Stimulated activated CD8-positive, alpha-beta memory T cell treated with anti-CD3 and anti-CD28 coated beads, Interleukin-7, amount 100 ng/mL, for 24 hours (primary cell): ENCODE measurements at regions not wholly inside any gene's neighbourhood (a gene's known extent, or its start where the extent isn't known, plus 50 kb on each side); places are given as distances from the start of the nearest gene placed in this dataset.

ENCODE experiments used
- DNase-seq: peaks from one replicate; pipeline ENCODE4 v3.0.0-alpha.2; 2020; ENCODE audit warnings: low read depth

DNA sequence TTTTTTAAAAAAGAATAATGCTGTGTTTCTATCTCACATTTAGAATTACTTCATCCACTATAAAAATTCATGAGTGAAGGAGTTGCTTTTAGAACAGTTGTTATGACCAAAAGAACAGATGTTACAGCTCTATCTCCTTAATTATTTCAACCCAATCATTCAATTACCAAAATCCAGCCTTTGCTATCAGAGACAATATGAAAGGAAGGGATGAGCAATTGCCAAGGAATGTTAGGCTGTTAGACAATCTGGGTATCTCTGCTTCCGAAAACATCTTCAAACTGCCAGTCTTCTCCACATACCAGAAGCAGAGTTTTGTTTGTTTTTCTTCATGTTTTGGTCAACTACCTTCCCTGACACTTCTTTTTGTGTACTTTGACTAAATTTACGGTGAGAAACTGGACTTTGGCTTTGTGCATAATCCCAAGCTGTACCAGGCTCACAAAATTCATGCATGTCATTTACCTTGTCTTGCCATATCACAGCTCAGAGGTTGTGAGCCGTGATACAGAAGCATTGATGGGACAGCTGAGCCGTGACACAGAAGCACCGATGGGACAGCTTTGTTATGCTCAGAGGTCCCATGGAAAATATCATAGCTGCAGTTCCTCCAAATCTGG, 405.5 kb downstream of the KIF4B start:
- no peak for DNase-seq

DNA sequence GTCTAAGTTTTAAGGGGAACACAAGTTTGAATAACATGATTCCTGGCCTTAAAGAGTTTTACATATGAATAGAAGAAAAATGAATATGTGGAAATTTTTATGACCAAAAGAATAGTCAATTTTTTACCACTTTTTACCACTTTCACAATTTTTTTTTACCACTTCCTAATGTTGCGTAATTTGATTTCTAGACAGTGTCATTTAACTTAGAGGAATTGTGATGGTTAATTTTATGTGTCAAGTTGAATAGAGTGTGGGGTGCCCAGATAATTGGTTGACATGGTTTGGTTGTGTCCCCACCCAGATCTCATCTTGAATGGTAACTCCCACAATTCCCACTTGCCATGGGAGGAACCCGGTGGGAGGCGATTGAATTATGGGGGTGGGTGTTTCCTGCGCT, 416.6 kb downstream of the KIF4B start:
- DNase-seq = no peak

DNA sequence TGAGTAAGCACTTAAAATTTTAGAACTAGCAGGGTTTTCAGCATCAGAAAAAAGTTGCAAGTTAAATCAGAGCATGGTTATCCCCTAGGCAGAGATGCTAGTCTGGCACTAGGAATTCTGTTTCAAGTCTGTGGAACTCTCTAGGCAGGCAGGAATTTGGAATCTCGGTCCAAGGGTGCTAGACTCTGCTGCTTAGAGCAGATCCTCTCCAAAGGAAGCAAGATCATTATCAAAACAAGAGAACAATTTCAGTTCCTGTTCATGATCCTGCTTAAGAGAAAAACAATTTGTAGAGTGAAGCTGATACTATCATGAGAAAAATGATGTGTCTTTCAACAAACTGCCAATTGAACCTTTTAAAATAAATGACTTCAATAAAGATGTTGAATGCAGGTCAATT, 420.7 kb downstream of the KIF4B start:
- DNase-seq = no peak

DNA sequence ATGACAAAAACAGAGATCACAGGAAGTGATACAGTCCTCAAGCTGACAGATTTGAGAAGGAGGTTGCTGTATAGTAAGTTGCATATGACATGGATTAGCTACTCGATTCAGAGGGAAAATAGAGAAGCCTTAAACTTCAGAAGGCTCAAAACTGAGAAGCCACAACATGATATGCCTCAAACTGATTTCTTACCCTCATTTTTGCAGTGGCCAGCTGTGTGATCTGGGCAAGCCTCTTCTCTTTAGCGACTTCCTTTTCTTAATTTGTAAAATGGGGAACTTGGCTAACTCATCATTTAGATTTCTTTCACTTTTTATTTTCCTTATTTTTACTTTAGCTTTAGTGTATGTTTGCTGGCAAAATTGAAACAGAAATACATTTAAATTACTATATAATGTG, 421.1 kb downstream of the KIF4B start:
- no peak for DNase-seq

DNA sequence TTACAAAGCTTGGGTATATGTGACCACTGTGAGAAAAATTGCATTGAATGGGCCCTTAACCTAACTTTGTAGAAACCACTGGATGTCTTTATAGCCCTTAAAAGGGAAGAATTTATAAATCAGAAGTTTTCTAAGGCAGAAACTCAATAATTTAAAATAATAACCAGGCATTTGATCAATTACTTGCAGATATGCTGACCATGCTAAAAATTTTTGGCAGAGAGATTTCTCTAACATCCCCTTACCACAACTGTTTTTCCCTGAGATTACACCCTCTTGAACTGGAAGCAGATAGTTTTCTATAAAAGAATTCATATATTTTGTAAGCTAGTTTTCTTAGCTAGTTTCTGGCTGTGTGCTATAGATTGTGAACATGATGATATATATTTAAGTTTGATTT, 428.3 kb downstream of the KIF4B start:
- no peak for DNase-seq

DNA sequence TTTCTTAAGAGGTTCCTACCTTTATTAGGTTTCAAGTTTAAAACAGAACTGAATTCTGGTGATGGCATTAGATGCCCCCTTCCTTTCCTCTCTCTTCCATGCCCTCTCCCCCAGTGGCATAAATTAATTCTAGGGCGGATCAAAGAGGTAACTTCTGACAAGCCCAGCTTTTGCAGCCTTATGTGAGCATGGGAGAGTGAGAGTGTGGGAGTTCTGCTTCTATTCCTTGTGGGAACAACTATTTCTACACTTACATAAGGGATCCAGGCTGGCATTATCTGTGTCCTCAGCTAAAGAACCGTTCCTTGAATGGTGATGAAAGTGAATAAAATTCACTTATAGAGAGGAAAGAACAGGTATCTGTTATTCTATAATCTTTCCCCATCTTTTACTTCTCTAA, 437.6 kb downstream of the KIF4B start:
- no peak for DNase-seq

DNA sequence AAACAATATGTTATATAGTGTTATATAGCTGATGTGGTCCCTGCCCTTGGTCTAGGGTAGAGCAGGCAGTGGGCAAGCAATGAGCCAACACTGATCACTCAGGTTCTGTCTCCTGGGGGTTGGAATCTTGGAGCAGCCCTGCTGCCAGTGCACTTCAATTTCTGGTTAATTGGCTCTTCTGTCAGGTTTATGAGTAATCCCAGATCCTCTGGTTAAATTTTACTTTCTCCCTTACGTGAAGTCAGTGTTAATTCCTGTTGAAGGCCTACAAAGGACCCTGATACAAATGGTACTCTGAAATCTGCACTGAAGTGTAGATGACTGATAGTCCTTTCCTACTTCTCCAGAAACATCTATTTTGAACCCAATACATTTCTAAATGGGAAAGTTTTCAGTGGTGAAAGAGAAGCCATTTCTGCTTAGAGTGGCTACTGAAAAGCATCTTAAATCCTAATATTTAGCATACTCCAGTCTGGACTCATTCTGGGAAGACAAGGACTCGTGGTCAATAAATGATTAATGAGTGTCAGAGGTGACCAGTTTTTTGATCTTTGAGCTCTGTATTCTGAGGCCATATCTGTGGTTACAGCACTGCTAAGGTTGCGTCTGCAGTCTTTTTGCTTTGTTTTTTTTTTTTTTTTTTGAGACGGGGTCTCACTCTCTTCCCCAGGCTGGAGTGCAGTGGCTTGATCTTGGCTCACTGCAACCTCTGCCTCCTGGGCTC, 442.4 kb downstream of the KIF4B start:
- no peak for DNase-seq

DNA sequence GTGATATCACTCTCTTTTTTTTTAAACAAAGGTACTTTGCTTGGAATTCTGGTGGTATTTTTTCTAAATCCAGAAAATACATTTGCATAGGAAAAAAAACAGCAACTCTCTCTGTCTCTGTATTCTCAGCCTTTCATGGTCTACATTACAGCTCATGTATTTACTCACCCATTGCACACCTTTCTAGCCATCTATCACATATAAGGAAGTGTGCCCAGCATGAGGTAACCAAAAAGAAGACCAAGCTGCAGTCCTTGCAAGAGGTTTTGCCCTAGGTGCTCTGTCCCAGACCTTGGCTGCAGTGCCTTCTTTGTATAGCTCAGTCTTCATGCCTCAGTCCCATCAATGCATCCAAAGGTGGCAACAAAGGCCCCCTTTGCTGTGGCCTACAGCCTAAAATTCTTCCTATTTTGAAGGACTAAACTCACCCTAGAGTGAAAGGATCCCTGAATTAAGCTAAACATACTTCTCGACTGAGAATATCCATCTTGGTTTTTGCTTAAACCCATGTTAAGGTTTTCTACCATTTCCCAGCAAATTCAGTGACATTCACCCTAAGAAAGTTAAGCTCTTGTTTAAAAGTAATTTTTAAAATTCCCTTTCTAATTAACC, 446.4 kb downstream of the KIF4B start:
- DNase-seq = no peak

DNA sequence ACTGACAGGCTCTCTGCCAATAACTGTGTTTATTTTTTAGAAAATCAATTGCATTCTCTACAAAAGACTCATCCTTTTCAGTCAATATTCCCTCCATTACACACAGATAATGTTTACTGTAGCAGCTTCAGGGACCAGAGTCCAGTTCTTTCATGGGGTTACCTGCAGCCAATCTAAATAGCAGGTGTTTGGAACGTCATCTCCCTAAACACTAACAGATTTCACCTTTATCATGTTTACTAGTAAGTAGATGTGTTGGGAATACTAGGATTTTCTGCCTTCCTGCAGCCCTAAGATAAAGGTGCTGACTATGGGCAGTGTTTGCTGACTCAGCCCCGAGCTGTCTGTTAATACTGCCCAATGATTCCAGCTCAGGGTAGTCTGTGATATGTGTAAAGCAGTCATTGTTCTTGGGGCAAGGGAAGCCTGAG, 447.0 kb downstream of the KIF4B start:
- no peak for DNase-seq

DNA sequence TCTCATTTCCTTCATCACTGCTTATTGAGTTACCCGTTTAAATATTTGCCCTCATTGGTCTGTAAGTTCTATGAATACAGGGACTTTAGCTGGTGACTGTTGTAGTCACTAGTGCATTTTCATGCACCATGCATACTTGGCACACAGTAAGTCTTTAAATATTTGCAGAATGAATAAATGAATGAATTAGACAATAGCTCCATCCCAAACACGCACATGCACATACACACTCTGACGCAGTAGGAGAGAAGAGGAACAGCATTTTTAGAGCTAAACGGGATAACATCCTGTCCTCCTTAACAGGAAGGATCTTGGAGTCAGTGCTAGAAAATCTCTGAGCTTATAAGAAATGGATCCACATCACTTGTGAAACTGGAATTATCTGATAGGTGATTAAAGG, 447.7 kb downstream of the KIF4B start:
- DNase-seq = no peak

DNA sequence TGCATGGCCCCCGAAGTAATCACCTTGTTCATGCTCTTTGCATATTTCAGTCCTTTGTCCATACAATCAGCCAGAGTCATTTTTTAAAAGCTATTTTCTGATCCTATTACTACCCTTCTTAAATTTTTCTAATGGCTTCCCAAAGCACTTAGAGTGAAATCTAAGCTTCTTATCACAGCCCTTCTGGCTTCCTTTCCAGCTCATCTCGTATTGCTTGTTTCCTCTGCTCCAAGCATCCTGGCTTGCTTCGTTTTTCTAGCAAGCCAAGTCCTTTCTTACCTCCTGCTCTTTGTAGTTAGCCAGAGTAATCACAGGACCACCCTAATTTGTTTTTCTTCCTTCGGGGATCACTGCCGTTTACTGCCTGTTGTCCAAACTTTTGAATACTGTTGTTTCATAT, 453.3 kb downstream of the KIF4B start:
- DNase-seq = no peak

DNA sequence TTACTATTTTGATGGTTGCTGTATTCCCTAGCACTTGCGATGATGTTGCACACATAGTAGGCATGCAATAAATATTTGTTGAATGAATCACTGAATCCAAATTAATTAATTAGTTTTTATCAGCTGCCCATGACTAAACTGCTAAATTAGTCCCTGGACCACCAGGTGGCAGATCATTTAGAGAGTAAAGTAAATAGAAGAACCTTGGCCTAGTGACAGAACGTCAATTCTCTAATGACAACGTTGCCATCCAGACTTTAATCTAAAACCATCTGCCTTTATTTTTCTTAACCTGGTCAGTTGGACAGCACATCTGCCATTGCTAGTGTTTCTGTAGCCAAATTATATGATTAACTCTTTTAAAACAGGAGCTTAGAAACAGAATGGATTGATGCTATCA, 457.5 kb downstream of the KIF4B start:
- DNase-seq = no peak

DNA sequence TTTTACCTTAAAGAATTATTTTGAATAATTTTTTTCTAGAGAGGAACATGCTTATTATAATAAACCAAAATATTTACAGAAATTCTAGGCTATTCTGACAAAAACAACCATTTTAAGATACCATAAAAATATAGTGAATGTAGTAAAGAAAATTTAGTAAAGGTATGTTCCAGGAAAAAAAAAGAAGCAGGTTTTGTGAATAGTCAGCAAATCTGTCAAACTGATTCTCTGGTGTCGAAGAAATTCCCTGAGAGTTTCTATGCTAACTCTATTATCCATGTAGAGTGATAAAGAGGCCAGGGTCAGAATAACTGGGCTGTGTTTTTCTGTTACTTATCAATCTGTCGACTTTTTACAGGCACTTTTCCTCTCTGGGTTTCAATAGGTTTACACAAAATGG, 459.2 kb downstream of the KIF4B start:
- DNase-seq = no peak

DNA sequence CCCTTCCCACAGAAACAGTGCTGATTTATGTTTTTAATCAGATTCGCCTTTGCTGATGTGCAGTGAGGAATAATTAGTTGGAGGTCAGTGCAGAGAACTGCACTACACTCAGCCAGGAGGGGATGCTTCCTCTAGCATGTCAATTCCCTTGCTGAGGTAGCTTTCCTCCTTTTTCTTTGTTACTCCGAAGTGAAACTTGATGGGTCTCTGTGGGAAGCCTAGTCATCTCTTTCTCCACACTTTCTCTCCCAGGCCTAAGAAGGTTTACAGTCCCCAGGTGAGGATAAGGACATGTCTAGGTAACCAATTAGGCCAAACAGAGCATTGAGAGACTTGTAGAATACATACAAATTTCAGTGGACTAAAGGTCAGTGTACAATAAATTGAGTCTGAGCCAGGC, 461.8 kb downstream of the KIF4B start:
- no peak for DNase-seq

DNA sequence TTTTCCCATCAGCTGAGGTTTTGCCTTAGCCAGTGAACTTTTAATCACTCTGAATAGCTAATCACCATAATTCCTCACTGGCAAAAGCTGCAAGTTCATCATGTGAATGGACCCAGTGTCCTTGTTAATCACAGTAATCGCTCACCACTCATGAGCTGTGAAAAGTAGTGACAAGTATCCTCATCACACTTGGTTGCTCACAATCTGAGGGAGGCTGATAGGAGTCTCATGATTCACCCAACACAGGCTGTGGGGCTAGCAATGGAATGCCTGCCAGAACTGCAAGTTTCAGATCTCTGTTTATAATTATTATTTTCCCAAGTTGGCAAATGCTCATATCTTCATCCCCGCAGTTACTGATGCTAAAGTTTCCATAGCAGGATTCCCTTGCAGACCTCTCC, 467.2 kb downstream of the KIF4B start:
- DNase-seq = no peak

DNA sequence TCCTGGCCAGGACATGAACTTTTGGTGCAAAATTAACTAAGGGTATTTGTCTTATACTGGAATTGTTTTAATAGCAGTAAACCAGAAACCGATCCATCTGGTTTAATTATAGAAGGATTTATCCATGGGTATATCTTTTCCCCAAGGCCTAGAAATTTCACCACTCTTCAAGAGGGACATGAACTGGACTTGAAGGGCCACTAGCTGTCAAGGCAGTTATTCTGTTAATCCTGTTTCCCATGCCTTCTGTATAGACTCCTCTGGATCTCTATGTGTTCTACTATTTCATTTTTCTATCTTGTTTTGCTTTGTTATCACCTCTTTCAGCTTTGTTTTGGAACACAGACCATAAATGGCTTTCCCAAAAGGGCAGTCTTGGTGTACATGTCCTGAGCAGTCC, 467.6 kb downstream of the KIF4B start:
- no peak for DNase-seq

DNA sequence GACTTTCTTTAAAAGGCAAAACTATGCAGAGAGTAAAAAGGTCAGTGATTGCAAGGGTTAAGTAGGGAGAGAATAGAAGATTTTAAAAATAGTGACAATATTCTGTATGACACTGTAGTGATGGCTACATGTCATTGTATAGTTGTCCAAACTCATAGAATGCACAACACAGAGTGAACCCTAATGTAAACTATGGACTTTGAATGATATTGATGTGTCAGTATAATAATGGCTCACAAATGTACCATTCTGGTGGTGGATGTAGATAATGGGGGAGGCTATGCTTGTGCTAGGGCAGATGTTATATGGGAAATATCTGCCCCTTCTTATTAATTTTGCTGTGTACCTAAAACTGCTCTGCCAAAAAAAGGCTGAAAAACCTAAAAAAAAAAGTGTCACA, 468.9 kb downstream of the KIF4B start:
- no peak for DNase-seq

DNA sequence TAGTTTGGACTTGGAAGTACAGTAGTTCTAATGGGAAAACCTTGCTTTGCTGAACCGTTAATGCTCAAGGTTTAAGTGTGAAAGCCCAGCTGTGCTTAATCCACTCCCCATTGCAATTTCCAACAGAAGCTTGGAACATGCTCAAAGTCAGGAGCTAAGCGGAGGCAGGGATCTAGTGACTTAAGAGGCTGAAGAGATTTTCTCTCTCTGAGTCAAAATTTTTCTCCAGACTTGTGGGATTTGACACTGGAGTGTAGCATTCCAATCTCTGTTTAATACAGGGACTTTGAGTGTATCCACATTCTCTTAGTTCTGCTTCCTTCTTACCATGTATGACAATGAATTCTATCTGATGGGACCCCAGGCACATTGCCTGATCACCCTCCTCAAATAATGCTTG, 471.8 kb downstream of the KIF4B start:
- DNase-seq = no peak

DNA sequence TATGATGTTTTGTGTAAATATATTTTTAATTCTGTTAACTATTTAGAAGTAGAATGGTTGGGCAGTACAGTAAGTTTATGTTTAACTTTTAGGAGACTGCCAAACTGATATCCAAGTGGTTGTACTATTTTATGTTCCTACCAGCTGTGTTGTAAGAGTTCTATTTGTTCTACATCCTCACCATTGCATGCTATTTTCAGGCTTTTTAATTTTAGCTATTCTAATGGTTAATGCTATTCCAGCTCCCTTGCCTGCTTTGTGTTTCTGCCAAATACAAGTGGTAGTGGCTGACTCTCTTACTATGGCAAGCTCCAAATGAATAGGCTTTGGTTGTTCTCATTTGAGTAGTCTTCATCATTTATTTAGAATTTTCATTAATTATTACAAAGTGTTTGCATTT, 476.4 kb downstream of the KIF4B start:
- DNase-seq = no peak

DNA sequence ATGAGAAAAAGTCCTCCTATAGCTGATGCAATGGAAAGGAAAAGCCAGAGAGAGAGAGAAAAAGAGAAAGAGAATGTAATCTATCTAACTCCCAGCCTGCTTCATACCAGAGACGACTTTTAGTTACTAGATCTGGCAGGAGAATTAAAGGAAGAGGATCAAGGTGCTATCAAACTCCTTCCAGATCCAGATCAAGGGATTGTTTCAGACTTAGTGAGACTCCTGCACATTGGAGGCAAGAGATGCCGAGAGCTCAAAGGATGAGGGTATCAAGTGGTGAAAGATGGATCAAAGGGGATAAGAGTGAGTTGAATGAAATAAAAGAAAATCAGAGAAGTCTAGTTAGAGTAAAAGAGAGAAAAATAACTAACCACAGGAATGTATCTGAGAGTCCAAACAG, 478.6 kb downstream of the KIF4B start:
- no peak for DNase-seq

DNA sequence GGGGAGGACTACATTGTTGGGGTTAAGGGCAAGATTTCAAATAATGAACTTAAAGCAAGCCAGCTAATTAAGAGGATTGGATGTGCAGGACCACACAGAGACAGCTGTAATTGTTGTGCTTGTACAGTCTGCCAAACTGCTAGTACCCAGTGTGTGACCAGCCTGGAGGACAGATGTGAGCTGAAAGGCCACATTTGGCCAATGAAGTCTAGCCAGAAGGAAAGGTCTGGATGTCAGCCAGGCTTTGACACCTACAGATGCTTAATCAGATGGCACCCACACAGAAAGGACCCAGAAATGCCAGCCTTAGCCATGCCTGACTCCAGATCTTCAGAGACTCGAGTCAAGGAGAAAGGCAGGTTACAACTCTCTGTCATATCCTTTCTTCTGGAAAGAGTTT, 491.1 kb downstream of the KIF4B start:
- no peak for DNase-seq

DNA sequence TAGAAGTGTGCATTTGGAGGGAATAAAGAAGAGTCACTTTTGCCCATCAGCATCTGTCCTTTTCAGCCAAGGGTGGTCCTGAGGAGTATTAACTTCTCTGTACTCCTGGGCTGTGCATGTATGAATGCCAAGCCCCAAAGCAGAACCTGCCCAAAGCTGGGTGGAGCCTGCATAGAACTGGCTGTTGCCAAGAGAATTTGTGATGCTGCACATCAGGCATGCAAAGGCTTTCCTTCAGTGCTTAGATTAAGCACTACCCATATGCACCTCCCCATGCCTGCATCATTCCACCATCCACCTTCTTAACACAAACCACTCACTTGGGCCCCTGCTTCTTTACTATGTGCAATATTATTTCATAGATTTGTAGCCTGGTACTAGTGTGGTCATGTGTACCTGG, 493.8 kb downstream of the KIF4B start:
- DNase-seq = no peak

DNA sequence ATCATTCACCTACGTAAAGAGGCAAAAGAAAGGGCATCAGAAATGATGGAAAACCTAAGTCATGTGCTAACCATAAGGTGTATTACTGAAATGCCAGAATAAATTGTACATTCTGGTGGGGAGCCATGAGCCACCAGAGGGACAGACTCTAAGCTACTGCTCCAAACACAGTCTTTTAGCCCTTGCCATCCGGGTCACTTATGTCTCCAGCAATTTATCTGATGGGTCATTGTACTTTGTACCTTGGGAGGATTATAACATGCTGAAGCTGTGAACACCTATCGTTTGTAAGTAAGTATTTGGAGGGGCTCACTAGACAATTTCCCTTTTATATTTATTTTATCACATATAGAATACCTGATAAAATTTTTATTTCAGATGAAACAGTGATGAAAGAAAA, 495.1 kb downstream of the KIF4B start:
- no peak for DNase-seq

DNA sequence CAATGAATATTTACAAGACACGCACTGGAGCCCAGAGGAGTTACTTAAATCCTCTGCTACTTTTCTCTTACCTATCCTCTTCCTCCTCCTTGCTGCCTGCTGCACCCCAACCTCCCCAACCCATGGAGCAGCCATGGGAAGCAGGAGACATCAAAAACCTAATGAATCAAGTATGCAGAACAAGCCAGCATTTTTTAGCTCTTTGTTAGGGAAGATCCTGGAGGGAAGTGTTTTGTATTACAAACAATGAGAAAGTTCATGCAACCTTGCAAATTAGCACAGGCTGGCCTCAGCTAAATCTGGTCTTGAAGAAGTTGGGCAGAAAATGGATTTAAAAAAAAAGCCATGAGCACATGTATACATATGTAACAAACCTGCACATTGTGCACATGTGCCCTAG, 498.8 kb downstream of the KIF4B start:
- no peak for DNase-seq
